ENCODE measurements at regions not wholly inside any gene's neighbourhood (a gene's known extent, or its start where the extent isn't known, plus 50 kb on each side); places are given as distances from the start of the nearest gene placed in this dataset.

- H3K4me1 ChIP-seq (ENCODE audit: low read length), result peaks cover 14% of the 10 kb centered on the region
- TF ChIP-seq CTCF (IDR thresholded peaks at IDR 0.05; ENCODE audit: low read depth, low read length) (no peak), EZH2phosphoT487 (IDR thresholded peaks at IDR 0.05; ENCODE audit: low read depth) (no peak)
- peaks cover 12% of the 10 kb centered on the region for H3K27me3 ChIP-seq (ENCODE audit: low read depth, low read length)
Observed at GRCh38 chr1:157231846-157232525, 93.8 kb upstream of the ETV3 start.

GRCh38 chr1:157230500-157230899 lies 92.3 kb upstream of the ETV3 start:
- Histone ChIP-seq H3K9me3 (ENCODE audit: insufficient read depth, low read length) (no peaks in the 10 kb centered on the region), H3K4me3 (ENCODE audit: low read length) (no peak overlapping the region), H3K27ac (ENCODE audit: low read length) (no peak overlapping the region), H3K9ac (ENCODE audit: low read length) (no peak overlapping the region), H3K27me3 (ENCODE audit: low read depth, low read length) (no peaks in the 10 kb centered on the region; the same call in 1 of the 2 replicates), H3K79me2 (ENCODE audit: low read length) (no peaks in the 10 kb centered on the region), H4K20me1 (ENCODE audit: insufficient read depth, low read length) (no peaks in the 10 kb centered on the region), H3K36me3 (replicated peaks; ENCODE audit: low read depth, low read length) (no peaks in the 10 kb centered on the region), H3K4me1 (ENCODE audit: low read length) (peaks cover 14% of the 10 kb centered on the region), H3K4me2 (ENCODE audit: low read length) (no peak overlapping the region), H2AFZ (ENCODE audit: low read depth, low read length) (no peak overlapping the region)
- TF ChIP-seq EZH2phosphoT487 (IDR thresholded peaks at IDR 0.05; ENCODE audit: low read depth) (no peak), CTCF (IDR thresholded peaks at IDR 0.05; ENCODE audit: low read depth, low read length) (no peak)

More at GRCh38 chr1:157231846-157232525, 93.8 kb upstream of the ETV3 start:
- Histone ChIP-seq H4K20me1 (ENCODE audit: insufficient read depth, low read length) (no peaks in the 10 kb centered on the region), H3K27ac (ENCODE audit: low read length) (no peak overlapping the region), H2AFZ (ENCODE audit: low read depth, low read length) (no peak overlapping the region), H3K9me3 (ENCODE audit: insufficient read depth, low read length) (no peaks in the 10 kb centered on the region), H3K36me3 (replicated peaks; ENCODE audit: low read depth, low read length) (no peaks in the 10 kb centered on the region), H3K9ac (ENCODE audit: low read length) (no peak overlapping the region), H3K4me3 (ENCODE audit: low read length) (no peak overlapping the region), H3K4me2 (ENCODE audit: low read length) (no peak overlapping the region), H3K79me2 (ENCODE audit: low read length) (no peaks in the 10 kb centered on the region)

- peaks cover 3% of the 10 kb centered on the region for H3K4me1 ChIP-seq (ENCODE audit: low read length)
- H3K9ac ChIP-seq (ENCODE audit: low read length), result no peak overlapping the region
- H3K27me3 ChIP-seq (ENCODE audit: low read depth, low read length), result peaks cover 13% of the 10 kb centered on the region; the same call in 1 of the 2 replicates
- H2AFZ ChIP-seq (ENCODE audit: low read depth, low read length), result no peak overlapping the region
- H3K4me2 ChIP-seq (ENCODE audit: low read length), result no peak overlapping the region
- TF ChIP-seq CTCF (IDR thresholded peaks at IDR 0.05; ENCODE audit: low read depth, low read length) (no peak), EZH2phosphoT487 (IDR thresholded peaks at IDR 0.05; ENCODE audit: low read depth) (no peak)
- no peaks in the 10 kb centered on the region for H4K20me1 ChIP-seq (ENCODE audit: insufficient read depth, low read length)
- no peak overlapping the region for H3K27ac ChIP-seq (ENCODE audit: low read length)
- no peaks in the 10 kb centered on the region for H3K79me2 ChIP-seq (ENCODE audit: low read length)
- no peaks in the 10 kb centered on the region for H3K36me3 ChIP-seq (replicated peaks; ENCODE audit: low read depth, low read length)
- H3K4me3 ChIP-seq (ENCODE audit: low read length), result no peak overlapping the region
- H3K9me3 ChIP-seq (ENCODE audit: insufficient read depth, low read length), result peaks cover 3% of the 10 kb centered on the region; the same call in 1 of the 2 replicates
Observed at GRCh38 chr1:157227700-157228099, 89.5 kb upstream of the ETV3 start.

GRCh38 chr1:157226739-157227138 lies 88.5 kb upstream of the ETV3 start:
- TF ChIP-seq CTCF (IDR thresholded peaks at IDR 0.05; ENCODE audit: low read depth, low read length) (no peak), EZH2phosphoT487 (IDR thresholded peaks at IDR 0.05; ENCODE audit: low read depth) (no peak)
- Histone ChIP-seq H4K20me1 (ENCODE audit: insufficient read depth, low read length) (no peaks in the 10 kb centered on the region), H3K9me3 (ENCODE audit: insufficient read depth, low read length) (peaks cover 3% of the 10 kb centered on the region; the same call in 1 of the 2 replicates), H3K4me3 (ENCODE audit: low read length) (no peak overlapping the region), H3K4me1 (ENCODE audit: low read length) (no peaks in the 10 kb centered on the region), H3K27me3 (ENCODE audit: low read depth, low read length) (peaks cover 13% of the 10 kb centered on the region; the same call in 1 of the 2 replicates), H2AFZ (ENCODE audit: low read depth, low read length) (no peak overlapping the region), H3K79me2 (ENCODE audit: low read length) (no peaks in the 10 kb centered on the region), H3K27ac (ENCODE audit: low read length) (no peak overlapping the region), H3K9ac (ENCODE audit: low read length) (no peak overlapping the region), H3K36me3 (replicated peaks; ENCODE audit: low read depth, low read length) (no peaks in the 10 kb centered on the region), H3K4me2 (ENCODE audit: low read length) (no peak overlapping the region)

All from OCI-LY3 (cell line).